CD4-positive, alpha-beta T cell (primary cell): ENCODE measurements at regions not wholly inside any gene's neighbourhood (a gene's known extent, or its start where the extent isn't known, plus 50 kb on each side); places are given as distances from the start of the nearest gene placed in this dataset.

Experiments
- ATAC-seq: fragments of 200-7000 bp; cut with Tn5 transposase; one replicate; pipeline ENCODE4 v1.10.0; 2022; ENCODE audit warnings: mild to moderate bottlenecking; ENCODE audit not compliant: poor library complexity
- CTCF ChIA-PET: fragments of 350-600 bp; sonication (Branson Sonifier 250); formaldehyde crosslinking; loops from one replicate; lab custom pipeline; 2021; ENCODE audit warnings: antibody characterized with exemption, inconsistent platforms; lab: Charles Lee
- POLR2A ChIA-PET: fragments of 350-600 bp; sonication (Branson Sonifier 250); formaldehyde crosslinking; loops from one replicate; lab custom pipeline; 2021; ENCODE audit warnings: antibody characterized with exemption, inconsistent platforms; lab: Charles Lee
- DNase-seq, 14 experiments: peaks; one replicate each; pipeline ENCODE4 v3.0.0-alpha.2; 2013 to 2020; ENCODE audit warnings: mixed read lengths in 2 of 14
- H3K27ac ChIP-seq, 2 donors: one replicate each; pipeline versions ENCODE4 v1.5.1 to v1.7.0; 2013; ENCODE audit warnings: low read length in 2 of 2, low read depth in 1 of 2, mild to moderate bottlenecking in 1 of 2
- H3K27me3 ChIP-seq, 2 experiments: 1 replicate in 1 of 2; 2 replicates in 1 of 2; pipeline versions ENCODE4 v1.6.1 to v1.7.0; 2013; ENCODE audit warnings: low read length in 2 of 2, control low read depth in 1 of 2, mild to moderate bottlenecking in 1 of 2, moderate library complexity in 1 of 2; ENCODE audit not compliant: insufficient read depth in 2 of 2, control insufficient read depth in 1 of 2
- H3K36me3 ChIP-seq: one replicate; pipeline ENCODE4 v1.6.1; 2013; ENCODE audit warnings: low read length, control low read depth; ENCODE audit not compliant: insufficient read depth
- H3K4me1 ChIP-seq: one replicate; pipeline ENCODE4 v1.6.1; 2013; ENCODE audit warnings: low read length, control low read depth; ENCODE audit not compliant: insufficient read depth
- H3K4me3 ChIP-seq: one replicate; pipeline ENCODE4 v1.5.1; 2013; ENCODE audit warnings: mild to moderate bottlenecking, low read length, moderate library complexity
- H3K9me3 ChIP-seq, 2 experiments: 1 replicate in 1 of 2; 2 replicates in 1 of 2; pipeline versions ENCODE4 v1.6.1 to v1.7.0; 2013; ENCODE audit warnings: low read length in 2 of 2, mild to moderate bottlenecking in 2 of 2, control low read depth in 1 of 2, moderate library complexity in 1 of 2; ENCODE audit not compliant: control insufficient read depth in 1 of 2, insufficient read depth in 1 of 2
- H3K27ac Mint-ChIP-seq: one replicate; pipeline ENCODE4 v1.8.0; 2020; ENCODE audit warnings: mixed read lengths
- H3K27me3 Mint-ChIP-seq: one replicate; pipeline ENCODE4 v1.8.0; 2021; ENCODE audit warnings: mixed read lengths
- H3K36me3 Mint-ChIP-seq: one replicate; pipeline ENCODE4 v1.8.0; 2021; ENCODE audit warnings: low read depth, mixed read lengths
- H3K4me1 Mint-ChIP-seq: one replicate; pipeline ENCODE4 v1.8.0; 2021; ENCODE audit warnings: low read depth, mixed read lengths
- H3K4me3 Mint-ChIP-seq: one replicate; pipeline ENCODE4 v1.8.0; 2020; ENCODE audit warnings: mild to moderate bottlenecking, mixed read lengths
- H3K9me3 Mint-ChIP-seq: one replicate; pipeline ENCODE4 v1.8.0; 2020; ENCODE audit warnings: mixed read lengths
- CTCF ChIP-seq: fragments of 200-600 bp; IDR thresholded peaks from one replicate; pipeline ENCODE4 v1.8.0; 2022; ENCODE audit warnings: antibody characterized with exemption, mild to moderate bottlenecking
- intact Hi-C, 2 experiments: fragments of 100-400 bp; cut with DNase I in 1 of 2; cut with micrococcal nuclease in 1 of 2; formaldehyde crosslinking; loops; one replicate each; pipeline versions ENCODE4 v1.15.1 to v1.9.0; 2023 to 2025; cut with DNase I, micrococcal nuclease

DNA sequence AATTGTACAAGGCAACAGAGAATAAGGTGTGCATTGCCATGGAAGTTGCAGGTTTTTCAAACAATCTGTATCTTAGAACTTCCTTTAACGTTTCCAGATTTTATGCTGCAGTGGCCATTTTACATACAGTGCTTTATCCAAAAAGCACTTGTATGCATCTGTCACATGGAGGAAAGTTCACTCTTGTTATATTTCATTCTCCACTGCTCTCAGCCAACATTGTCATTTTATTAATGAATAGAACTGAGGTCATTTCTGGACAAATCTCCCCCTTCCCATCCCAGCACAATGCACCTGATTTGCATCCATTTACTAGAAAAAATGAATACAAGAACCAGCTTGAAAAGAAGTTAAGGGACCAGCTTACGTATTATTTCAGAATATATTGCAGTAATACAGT lies 342.0 kb downstream of the USP25 start:
- Mint-ChIP-seq H3K4me3 (no peak overlapping the region), H3K27me3 (no peaks in the 10 kb centered on the region), H3K27ac (no peak overlapping the region), H3K36me3 (no peaks in the 10 kb centered on the region), H3K4me1 (no peaks in the 10 kb centered on the region), H3K9me3 (no peaks in the 10 kb centered on the region)
- Histone ChIP-seq H3K4me1 (no peaks in the 10 kb centered on the region), H3K27me3 (no peaks in the 10 kb centered on the region), H3K27ac (no peak overlapping the region), H3K4me3 (no peak overlapping the region), H3K36me3 (no peaks in the 10 kb centered on the region), H3K9me3 (no peaks in the 10 kb centered on the region)
- POLR2A ChIA-PET: no interaction called here
- ATAC-seq: no peak
- DNase-seq: no peak
- intact Hi-C loops: no loop called here
- CTCF ChIA-PET: interaction anchor here (1.7 kb wide), 1 partner anchor 10 kb away, joined by 5 read pairs; no protein-coding TSS in a partner anchor
- TF ChIP-seq CTCF: no peak

DNA sequence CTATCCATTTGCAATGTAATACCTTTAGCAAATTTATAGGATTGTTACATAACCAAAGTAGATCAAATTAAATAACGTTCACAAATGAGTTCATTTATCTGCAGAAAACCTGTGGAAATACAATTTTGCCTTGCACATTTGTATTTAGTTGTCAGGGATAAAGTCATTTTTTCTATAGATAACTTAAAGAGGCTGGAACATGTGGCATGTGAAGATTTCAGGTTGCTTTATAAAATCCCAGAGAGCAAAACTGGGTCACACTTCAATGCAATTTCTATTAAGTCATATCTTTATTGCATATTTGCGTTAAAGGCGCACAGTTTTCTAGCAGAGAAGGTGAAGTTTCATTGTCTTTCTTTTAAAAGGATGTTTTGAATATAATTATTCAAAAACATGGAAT lies 342.4 kb downstream of the USP25 start:
- H3K9me3 ChIP-seq: no peaks in the 10 kb centered on the region
- no peak overlapping the region for H3K4me3 ChIP-seq
- H3K27ac ChIP-seq: no peak overlapping the region
- Mint-ChIP-seq H3K4me1 (no peaks in the 10 kb centered on the region), H3K27ac (no peak overlapping the region), H3K36me3 (no peaks in the 10 kb centered on the region), H3K27me3 (no peaks in the 10 kb centered on the region), H3K4me3 (no peak overlapping the region), H3K9me3 (no peaks in the 10 kb centered on the region)
- ChIA-PET POLR2A (no interaction called here), CTCF (interaction anchor here (1.7 kb wide), 1 partner anchor 9 kb away, joined by 5 read pairs; no protein-coding TSS in a partner anchor)
- H3K4me1 ChIP-seq: no peaks in the 10 kb centered on the region
- no peaks in the 10 kb centered on the region for H3K36me3 ChIP-seq
- intact Hi-C loops: no loop called here
- H3K27me3 ChIP-seq: no peaks in the 10 kb centered on the region
- no peak for DNase-seq
- no peak for TF ChIP-seq CTCF
- ATAC-seq: no peak

DNA sequence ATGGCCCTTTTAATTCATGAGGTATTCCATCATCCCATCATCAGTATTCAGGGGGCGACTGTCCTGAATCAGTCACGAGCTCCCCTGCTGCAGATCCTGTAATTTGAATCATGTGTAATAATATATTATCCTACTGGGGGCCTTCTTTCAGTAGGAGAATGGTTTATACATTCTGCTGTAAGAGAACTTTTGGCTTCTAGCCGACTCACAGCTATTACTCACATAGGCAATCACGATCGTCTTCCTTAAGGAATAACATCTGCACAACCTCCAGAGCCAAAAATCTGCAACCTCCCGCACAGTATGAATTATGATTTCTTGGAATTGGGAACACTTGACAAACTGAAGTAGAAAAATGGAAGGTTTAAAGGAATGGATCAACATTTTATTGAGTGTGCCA lies 343.0 kb downstream of the USP25 start:
- H3K9me3 Mint-ChIP-seq: no peaks in the 10 kb centered on the region
- H3K27ac Mint-ChIP-seq: no peak overlapping the region
- no peak for TF ChIP-seq CTCF
- no peak overlapping the region for H3K4me3 Mint-ChIP-seq
- ChIA-PET POLR2A (no interaction called here), CTCF (interaction anchor here (1.7 kb wide), 1 partner anchor 9 kb away, joined by 5 read pairs; no protein-coding TSS in a partner anchor)
- no peaks in the 10 kb centered on the region for H3K4me1 Mint-ChIP-seq
- ATAC-seq (no peak), DNase-seq (no peak)
- H3K27me3 Mint-ChIP-seq: no peaks in the 10 kb centered on the region
- H3K36me3 Mint-ChIP-seq: no peaks in the 10 kb centered on the region
- Histone ChIP-seq H3K27ac (no peak overlapping the region), H3K27me3 (no peaks in the 10 kb centered on the region), H3K9me3 (no peaks in the 10 kb centered on the region), H3K4me3 (no peak overlapping the region), H3K4me1 (no peaks in the 10 kb centered on the region), H3K36me3 (no peaks in the 10 kb centered on the region)
- intact Hi-C loops: no loop called here
